T-helper 17 cell (primary cell): ENCODE measurements at regions not wholly inside any gene's neighbourhood (a gene's known extent, or its start where the extent isn't known, plus 50 kb on each side); places are given as distances from the start of the nearest gene placed in this dataset.

Source experiments
- ATAC-seq: fragments of 150-1000 bp; cut with Tn5 transposase; 2 replicates; pipeline ENCODE4 v1.10.0; 2021; ENCODE audit warnings: mild to moderate bottlenecking, moderate library complexity
- DNase-seq, 3 donors: peaks; one replicate each; pipeline versions ENCODE4 v3.0.0 to v3.0.0-alpha.2; 2020 to 2021
- H3K9me3 ChIP-seq: one replicate; pipeline ENCODE4 v1.7.0; 2013; ENCODE audit warnings: low read length, mild to moderate bottlenecking; ENCODE audit not compliant: control insufficient read depth, poor library complexity, severe bottlenecking
- H3K27ac Mint-ChIP-seq: one replicate; pipeline ENCODE4 v1.8.0; 2022; ENCODE audit warnings: mild to moderate bottlenecking, moderate library complexity, mixed read lengths
- H3K27me3 Mint-ChIP-seq: one replicate; pipeline ENCODE4 v1.8.0; 2022; ENCODE audit warnings: mixed read lengths
- H3K36me3 Mint-ChIP-seq: one replicate; pipeline ENCODE4 v1.8.0; 2022; ENCODE audit warnings: low read depth, mixed read lengths
- H3K4me1 Mint-ChIP-seq: one replicate; pipeline ENCODE4 v1.8.0; 2022; ENCODE audit warnings: mild to moderate bottlenecking, mixed read lengths
- H3K4me3 Mint-ChIP-seq: one replicate; pipeline ENCODE4 v1.8.0; 2022; ENCODE audit warnings: mild to moderate bottlenecking, moderate library complexity, mixed read lengths

DNA sequence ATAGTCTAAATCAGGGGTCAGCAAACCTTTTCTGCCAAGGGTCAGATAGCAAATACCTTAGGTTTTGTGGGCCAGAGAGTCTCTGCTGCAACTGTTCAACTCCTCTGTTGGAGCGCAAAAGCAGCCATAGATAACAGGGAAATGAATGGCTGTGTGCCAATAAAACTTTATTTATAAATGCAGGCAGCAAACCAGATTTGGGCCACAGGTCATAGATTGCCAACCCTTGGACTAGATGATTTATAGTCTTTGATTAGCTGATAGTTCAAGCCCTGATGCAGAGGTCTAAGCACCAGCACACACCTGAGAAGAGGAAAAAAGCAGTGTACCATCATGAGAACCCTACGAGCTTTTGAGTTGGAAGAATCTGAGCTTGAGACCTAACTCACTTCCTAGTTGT lies 86.0 kb upstream of the DYNLRB2 start:
- Mint-ChIP-seq H3K27ac (no peak overlapping the region), H3K27me3 (peaks cover 49% of the 10 kb centered on the region), H3K36me3 (no peaks in the 10 kb centered on the region), H3K4me3 (no peak overlapping the region), H3K4me1 (no peaks in the 10 kb centered on the region)
- H3K9me3 ChIP-seq: no peaks in the 10 kb centered on the region
- DNase-seq (no peak), ATAC-seq (no peak)

DNA sequence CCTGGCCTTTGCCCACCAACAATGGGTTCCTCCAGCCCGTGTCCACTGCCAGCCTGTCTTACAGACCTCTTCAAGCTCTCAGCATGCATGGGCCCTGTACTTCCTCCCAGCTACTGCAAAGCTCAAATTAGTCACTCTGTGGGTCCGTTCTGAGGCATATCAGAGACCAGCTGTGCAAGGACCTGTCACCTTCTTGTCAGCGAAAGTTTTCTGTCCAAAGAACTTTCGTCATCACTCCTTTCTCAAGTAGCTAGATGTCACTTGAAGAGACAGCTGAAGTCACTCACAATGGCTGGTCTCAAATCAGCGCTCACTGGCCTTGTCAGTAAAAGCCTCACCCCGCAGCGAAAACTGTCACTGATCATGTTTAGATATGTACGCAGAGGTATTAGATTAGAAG lies 91.4 kb upstream of the DYNLRB2 start:
- Mint-ChIP-seq H3K36me3 (peaks cover under 1% of the 10 kb centered on the region), H3K4me1 (no peaks in the 10 kb centered on the region), H3K4me3 (no peak overlapping the region), H3K27ac (no peak overlapping the region), H3K27me3 (peaks cover 17% of the 10 kb centered on the region)
- no peak for ATAC-seq
- H3K9me3 ChIP-seq: no peaks in the 10 kb centered on the region
- no peak for DNase-seq

- no peaks in the 10 kb centered on the region for H3K9me3 ChIP-seq
- Mint-ChIP-seq H3K4me3 (no peak overlapping the region), H3K27ac (no peak overlapping the region), H3K36me3 (peaks cover 2% of the 10 kb centered on the region), H3K4me1 (no peaks in the 10 kb centered on the region), H3K27me3 (peaks cover 21% of the 10 kb centered on the region)
- no peak for DNase-seq
- no peak for ATAC-seq
Measured at GRCh38 chr16:80447241-80447640, 93.6 kb upstream of the DYNLRB2 start.

DNA sequence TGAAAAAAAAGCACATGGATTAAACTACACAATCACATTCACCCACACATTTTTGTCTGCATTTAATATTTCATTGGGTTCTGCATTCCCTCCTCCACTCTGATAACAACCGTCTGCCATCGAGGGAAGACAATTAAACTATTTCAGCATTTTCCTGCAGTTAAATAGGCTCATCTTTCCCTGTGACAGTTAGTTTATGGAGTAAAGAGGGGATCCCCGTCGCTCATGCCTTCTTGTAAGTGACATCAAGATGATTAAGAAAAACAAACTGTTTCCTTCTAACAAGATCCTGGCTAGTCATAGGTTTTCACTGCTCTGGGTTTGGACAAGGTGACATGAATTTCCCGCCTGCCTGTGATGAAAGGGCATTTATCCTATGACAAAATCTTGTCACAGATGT lies 98.0 kb upstream of the DYNLRB2 start:
- ATAC-seq (no peak), DNase-seq (no peak)
- H3K9me3 ChIP-seq: no peaks in the 10 kb centered on the region
- Mint-ChIP-seq H3K4me3 (no peak overlapping the region), H3K4me1 (peaks cover 5% of the 10 kb centered on the region), H3K36me3 (peaks cover 2% of the 10 kb centered on the region), H3K27me3 (peaks cover 13% of the 10 kb centered on the region), H3K27ac (no peak overlapping the region)

DNA sequence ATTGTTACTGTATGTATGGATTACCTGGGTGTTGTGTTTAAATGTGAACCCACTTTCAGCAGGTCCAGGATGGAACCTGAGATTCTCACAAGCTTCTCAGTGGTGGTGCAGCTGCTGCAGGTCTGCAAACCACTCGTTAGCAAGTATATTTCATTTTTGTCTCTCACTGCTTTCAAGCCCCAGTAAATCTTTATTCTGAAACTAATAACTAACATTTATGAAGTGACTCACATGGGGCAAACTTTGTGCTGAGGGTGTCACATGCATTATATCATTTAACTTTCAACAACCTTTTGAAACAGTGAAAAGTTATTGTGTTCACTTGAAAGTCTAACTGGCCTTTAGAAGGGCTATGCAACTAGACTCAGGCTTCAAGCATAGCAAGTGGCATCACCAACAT lies 98.9 kb upstream of the DYNLRB2 start:
- DNase-seq: no peak
- ATAC-seq: no peak
- peaks cover 16% of the 10 kb centered on the region for H3K27me3 Mint-ChIP-seq

GRCh38 chr16:80440667-80441066 lies 100.1 kb upstream of the DYNLRB2 start:
- peak overlapping the region; percentile 64 for H3K4me3 Mint-ChIP-seq
- H3K36me3 Mint-ChIP-seq: peaks cover 2% of the 10 kb centered on the region
- ATAC-seq: no peak
- H3K9me3 ChIP-seq: no peaks in the 10 kb centered on the region
- DNase-seq: no peak
- peaks cover 5% of the 10 kb centered on the region for H3K4me1 Mint-ChIP-seq
- no peak overlapping the region for H3K27ac Mint-ChIP-seq
- H3K27me3 Mint-ChIP-seq: peaks cover 16% of the 10 kb centered on the region

More for the DNA sequence above, 98.9 kb upstream of the DYNLRB2 start:
- Mint-ChIP-seq H3K27ac (no peak overlapping the region), H3K4me1 (peaks cover 5% of the 10 kb centered on the region), H3K36me3 (peaks cover 2% of the 10 kb centered on the region), H3K4me3 (no peak overlapping the region)
- no peaks in the 10 kb centered on the region for H3K9me3 ChIP-seq

DNA sequence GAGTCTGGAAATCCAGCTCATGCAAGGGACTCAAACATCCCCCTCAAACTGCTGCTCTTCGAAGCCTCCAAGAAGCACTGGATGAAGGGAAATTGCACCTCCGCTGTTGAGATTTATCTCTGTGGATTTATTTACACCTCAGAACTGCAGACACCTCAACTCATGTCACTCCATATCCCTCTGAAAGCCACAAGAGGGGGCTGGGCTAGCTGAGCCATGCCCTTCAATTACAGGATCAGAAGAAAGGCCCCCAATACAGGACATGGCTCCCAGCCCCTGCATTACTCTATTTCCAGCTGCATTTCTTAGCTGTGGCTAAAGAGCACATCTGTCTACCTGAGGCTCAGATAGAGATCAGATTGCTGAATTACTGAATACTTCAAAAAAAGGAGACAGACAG lies 103.1 kb upstream of the DYNLRB2 start:
- no peak overlapping the region for H3K4me3 Mint-ChIP-seq
- no peaks in the 10 kb centered on the region for H3K36me3 Mint-ChIP-seq
- peaks cover 5% of the 10 kb centered on the region for H3K4me1 Mint-ChIP-seq
- H3K27ac Mint-ChIP-seq: no peak overlapping the region
- DNase-seq (no peak), ATAC-seq (no peak)
- peaks cover 10% of the 10 kb centered on the region for H3K27me3 Mint-ChIP-seq
- no peaks in the 10 kb centered on the region for H3K9me3 ChIP-seq

DNA sequence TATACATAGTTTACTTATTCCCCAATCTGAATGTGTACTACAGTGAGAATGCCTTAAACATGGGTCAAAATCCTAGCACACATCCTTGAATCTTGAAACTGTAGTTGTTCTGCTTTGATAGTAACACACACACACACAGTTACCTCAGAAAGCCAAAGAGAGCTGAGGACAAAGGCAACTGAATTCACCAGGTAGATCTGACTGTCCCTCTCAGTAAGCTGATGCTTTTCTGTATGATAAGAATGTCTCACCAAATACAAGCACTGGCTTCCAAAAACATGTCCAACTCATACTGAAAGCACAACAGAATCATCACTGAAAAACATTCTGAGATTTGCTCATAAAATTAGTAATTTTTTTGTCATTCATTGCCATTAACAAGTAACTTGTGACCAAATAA lies 104.3 kb upstream of the DYNLRB2 start:
- no peaks in the 10 kb centered on the region for H3K36me3 Mint-ChIP-seq
- ATAC-seq: no peak
- no peaks in the 10 kb centered on the region for H3K9me3 ChIP-seq
- H3K4me3 Mint-ChIP-seq: no peak overlapping the region
- peaks cover 18% of the 10 kb centered on the region for H3K27me3 Mint-ChIP-seq
- no peak overlapping the region for H3K27ac Mint-ChIP-seq
- no peak for DNase-seq
- H3K4me1 Mint-ChIP-seq: peaks cover 5% of the 10 kb centered on the region

DNA sequence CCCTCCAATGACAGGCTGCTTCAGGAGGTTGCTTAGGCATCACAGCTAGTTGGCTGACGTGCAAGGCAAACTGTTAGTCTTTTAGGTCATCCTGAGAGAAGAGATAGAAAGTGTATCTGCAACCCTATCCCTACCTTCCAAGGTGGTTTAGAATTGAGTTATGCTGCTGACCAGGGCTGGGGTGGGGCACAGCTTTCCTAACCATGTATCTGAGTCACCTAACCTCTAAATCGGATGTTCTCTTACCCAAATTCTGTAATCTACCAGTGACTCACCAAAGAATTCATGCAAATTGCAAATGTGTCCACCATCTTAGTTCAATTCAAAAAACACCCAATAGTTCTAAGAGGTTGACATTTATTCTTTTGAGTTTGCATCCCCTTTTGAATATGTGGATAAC lies 107.2 kb upstream of the DYNLRB2 start:
- ATAC-seq: no peak

GRCh38 chr16:80427795-80428194 lies 113.0 kb upstream of the DYNLRB2 start:
- no peak for DNase-seq
- Mint-ChIP-seq H3K36me3 (no peaks in the 10 kb centered on the region), H3K4me1 (no peaks in the 10 kb centered on the region), H3K27me3 (peaks cover 48% of the 10 kb centered on the region), H3K4me3 (no peak overlapping the region), H3K27ac (no peak overlapping the region)
- H3K9me3 ChIP-seq: no peaks in the 10 kb centered on the region
- no peak for ATAC-seq

More for the DNA sequence above, 107.2 kb upstream of the DYNLRB2 start:
- Mint-ChIP-seq H3K4me3 (no peak overlapping the region), H3K27ac (no peak overlapping the region), H3K36me3 (no peaks in the 10 kb centered on the region), H3K4me1 (no peaks in the 10 kb centered on the region), H3K27me3 (peaks cover 24% of the 10 kb centered on the region)
- no peaks in the 10 kb centered on the region for H3K9me3 ChIP-seq
- no peak for DNase-seq

DNA sequence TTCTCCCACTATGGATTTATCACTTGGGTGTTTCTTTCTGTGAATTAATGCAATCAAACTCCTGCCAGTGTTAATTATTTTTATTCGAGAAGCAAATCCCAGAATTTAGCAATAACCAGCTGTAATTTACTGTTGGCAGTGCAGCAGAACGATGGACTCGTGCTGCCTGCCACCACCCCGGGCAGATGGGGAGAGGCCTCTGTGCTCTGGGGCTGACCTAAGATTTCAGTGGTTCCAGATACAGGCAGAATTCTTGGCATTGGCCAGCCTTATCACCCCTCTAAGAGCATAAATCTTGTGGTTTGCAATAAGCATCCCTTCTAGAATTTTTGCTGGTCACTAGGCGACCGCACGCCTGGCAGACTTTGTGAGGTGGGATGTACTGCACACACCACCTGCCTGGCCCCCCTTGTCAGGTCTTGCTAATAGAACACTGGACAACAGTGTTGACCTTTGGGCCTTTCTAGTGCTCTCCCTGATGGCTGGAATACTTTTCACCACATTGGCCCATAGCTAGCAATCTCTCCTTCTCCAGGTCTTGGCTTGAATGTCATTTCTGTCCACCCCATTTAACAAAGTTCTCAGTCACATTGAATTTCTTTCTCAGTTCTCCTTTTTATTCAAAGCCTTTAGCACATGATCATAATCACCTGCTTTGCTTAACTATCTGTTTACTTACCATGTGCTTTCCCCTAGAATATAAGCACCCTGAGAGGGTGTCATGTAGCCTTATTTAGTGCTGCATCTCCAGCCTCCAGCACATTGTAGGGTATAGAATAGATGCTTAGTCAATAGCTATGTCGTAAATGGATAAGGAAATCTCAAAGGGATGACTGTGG lies 122.1 kb upstream of the DYNLRB2 start:
- ATAC-seq (no peak), DNase-seq (no peak)
- no peak overlapping the region for H3K27ac Mint-ChIP-seq
- peaks cover 55% of the 10 kb centered on the region for H3K27me3 Mint-ChIP-seq
- peaks cover 2% of the 10 kb centered on the region for H3K4me1 Mint-ChIP-seq
- H3K9me3 ChIP-seq: no peaks in the 10 kb centered on the region
- H3K36me3 Mint-ChIP-seq: no peaks in the 10 kb centered on the region
- no peak overlapping the region for H3K4me3 Mint-ChIP-seq

DNA sequence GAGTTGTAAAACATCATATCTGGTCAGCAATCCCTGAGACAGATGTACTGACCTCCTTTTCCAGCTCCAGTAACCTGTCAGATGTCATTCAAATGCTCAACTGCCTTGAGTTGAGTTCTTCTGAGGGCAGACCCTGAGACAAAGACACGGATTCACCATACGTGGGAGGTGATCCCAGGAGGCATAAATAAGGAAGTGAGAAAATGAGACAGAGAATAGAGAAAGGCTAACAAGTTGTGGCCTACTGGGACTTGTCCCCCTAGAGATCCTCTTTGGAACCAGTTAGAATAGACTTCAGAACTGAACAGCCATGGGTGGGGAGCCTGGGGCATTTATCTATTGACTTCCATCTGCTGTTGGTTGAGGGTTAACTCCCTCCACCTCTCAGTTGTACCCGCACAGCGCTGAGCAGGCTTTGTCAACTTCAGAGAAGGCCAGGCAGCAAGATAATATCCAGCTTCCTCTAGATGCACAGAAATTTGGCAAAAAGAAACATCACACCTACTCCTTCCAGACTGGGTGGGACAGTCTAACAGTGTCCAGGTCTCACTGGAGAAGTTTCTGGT lies 123.0 kb upstream of the DYNLRB2 start:
- no peaks in the 10 kb centered on the region for H3K36me3 Mint-ChIP-seq
- no peak overlapping the region for H3K27ac Mint-ChIP-seq

GRCh38 chr16:80408014-80408413 lies 132.8 kb upstream of the DYNLRB2 start:
- DNase-seq (no peak), ATAC-seq (no peak)
- Mint-ChIP-seq H3K36me3 (no peaks in the 10 kb centered on the region), H3K4me1 (no peaks in the 10 kb centered on the region), H3K27me3 (peaks cover 57% of the 10 kb centered on the region), H3K4me3 (no peak overlapping the region), H3K27ac (no peak overlapping the region)
- no peaks in the 10 kb centered on the region for H3K9me3 ChIP-seq

More for the DNA sequence above, 123.0 kb upstream of the DYNLRB2 start:
- no peak for ATAC-seq
- Mint-ChIP-seq H3K4me1 (peaks cover 2% of the 10 kb centered on the region), H3K4me3 (no peak overlapping the region), H3K27me3 (peaks cover 49% of the 10 kb centered on the region)
- no peak for DNase-seq
- no peaks in the 10 kb centered on the region for H3K9me3 ChIP-seq
